Kidney epithelial cell (primary cell): ENCODE measurements at regions not wholly inside any gene's neighbourhood (a gene's known extent, or its start where the extent isn't known, plus 50 kb on each side); places are given as distances from the start of the nearest gene placed in this dataset.

Source experiments
- DNase-seq: peaks from one replicate; pipeline ENCODE4 v3.0.0-alpha.2; 2010; ENCODE audit warnings: low read depth
- H3K27me3 ChIP-seq: 2 replicates; pipeline ENCODE4 v1.6.0; 2011; ENCODE audit warnings: low read length; ENCODE audit not compliant: control insufficient read depth, insufficient read depth
- H3K36me3 ChIP-seq: 2 replicates; pipeline ENCODE4 v1.5.1; 2011; ENCODE audit warnings: low read length; ENCODE audit not compliant: control insufficient read depth, insufficient read depth
- H3K4me3 ChIP-seq: 2 replicates; pipeline ENCODE4 v1.5.1; 2011; ENCODE audit warnings: low read depth, mild to moderate bottlenecking, control low read depth, low read length
- CTCF ChIP-seq: IDR thresholded peaks from 2 replicates; pipeline ENCODE4 v1.5.1; 2011; ENCODE audit warnings: mild to moderate bottlenecking, moderate library complexity, low read length, control low read depth, inconsistent platforms; ENCODE audit not compliant: insufficient read depth, poor library complexity, severe bottlenecking

DNA sequence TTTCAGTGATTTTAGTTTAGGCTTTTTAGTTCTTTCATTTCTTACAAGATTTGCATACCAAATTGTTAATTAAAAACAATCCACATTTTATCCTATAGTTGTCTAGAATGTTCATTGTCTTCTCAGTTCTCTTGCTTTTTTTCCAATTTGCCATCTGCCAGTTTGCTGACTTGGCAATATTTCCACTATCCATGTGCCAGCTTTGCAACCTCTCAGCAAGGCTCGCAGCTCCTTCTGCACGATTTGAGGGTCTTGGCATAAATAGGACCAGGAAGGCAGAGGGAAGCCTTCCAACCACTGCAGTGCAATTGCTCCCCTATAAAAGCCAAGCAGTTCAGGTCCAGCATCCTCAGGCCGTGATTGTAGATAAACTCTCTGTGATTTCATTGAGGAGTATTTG is 306.8 kb upstream of the FMN2 start:
- no peaks in the 10 kb centered on the region for H3K27me3 ChIP-seq
- no peak for DNase-seq
- H3K36me3 ChIP-seq: no peaks in the 10 kb centered on the region
- H3K4me3 ChIP-seq: no peak overlapping the region
- TF ChIP-seq CTCF: no peak

DNA sequence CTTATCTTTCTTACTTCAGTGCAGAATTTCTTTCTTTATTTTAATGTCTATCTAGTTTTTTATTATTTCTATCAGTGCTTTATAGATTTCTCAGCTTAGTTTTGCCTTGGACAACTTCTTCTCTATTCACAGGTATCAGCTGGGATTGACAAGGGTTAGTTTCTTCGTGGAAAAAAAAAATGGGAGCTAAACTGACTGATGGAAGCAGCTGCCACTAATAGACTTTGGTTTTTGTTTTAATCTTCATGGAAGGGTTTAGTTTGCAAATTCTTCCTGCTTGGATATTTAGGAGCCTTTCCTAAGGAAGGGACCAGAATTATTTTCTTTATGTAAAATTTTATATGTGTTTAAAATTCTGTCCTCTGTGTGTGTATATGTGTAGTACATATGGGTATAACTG is 306.1 kb upstream of the FMN2 start:
- DNase-seq: no peak
- Histone ChIP-seq H3K4me3 (no peak overlapping the region), H3K36me3 (no peaks in the 10 kb centered on the region), H3K27me3 (no peaks in the 10 kb centered on the region)
- no peak for TF ChIP-seq CTCF

GRCh38 chr1:239786464-239786863 is 305.2 kb upstream of the FMN2 start:
- TF ChIP-seq CTCF: no peak
- H3K27me3 ChIP-seq: no peaks in the 10 kb centered on the region
- DNase-seq: no peak
- H3K36me3 ChIP-seq: no peaks in the 10 kb centered on the region
- no peak overlapping the region for H3K4me3 ChIP-seq

- no peak for DNase-seq
- TF ChIP-seq CTCF: no peak
- Histone ChIP-seq H3K4me3 (no peak overlapping the region), H3K27me3 (no peaks in the 10 kb centered on the region), H3K36me3 (no peaks in the 10 kb centered on the region)
These were observed 299.5 kb upstream of the FMN2 start for GRCh38 chr1:239792157-239792556.

DNA sequence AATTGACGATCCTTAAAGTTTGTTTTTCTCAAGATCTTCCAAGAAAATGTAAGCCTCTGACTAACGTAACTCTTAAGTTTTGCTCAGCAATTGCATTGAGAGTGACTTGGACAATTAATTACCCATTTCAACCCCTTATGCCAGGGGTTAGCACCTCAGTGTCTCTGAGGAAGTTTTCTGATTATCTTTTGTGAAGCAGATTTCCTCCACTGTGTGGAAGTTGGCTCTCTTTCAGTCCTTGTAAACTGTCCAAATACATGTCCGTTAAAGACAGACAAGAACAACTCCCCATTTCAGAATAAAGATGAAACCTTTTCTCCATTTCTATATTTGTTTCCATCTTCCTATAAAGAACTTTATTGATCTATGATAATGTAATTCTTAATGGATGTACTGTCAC is 296.4 kb upstream of the FMN2 start:
- no peaks in the 10 kb centered on the region for H3K27me3 ChIP-seq
- no peak for DNase-seq
- no peak for TF ChIP-seq CTCF
- no peak overlapping the region for H3K4me3 ChIP-seq
- H3K36me3 ChIP-seq: no peaks in the 10 kb centered on the region

DNA sequence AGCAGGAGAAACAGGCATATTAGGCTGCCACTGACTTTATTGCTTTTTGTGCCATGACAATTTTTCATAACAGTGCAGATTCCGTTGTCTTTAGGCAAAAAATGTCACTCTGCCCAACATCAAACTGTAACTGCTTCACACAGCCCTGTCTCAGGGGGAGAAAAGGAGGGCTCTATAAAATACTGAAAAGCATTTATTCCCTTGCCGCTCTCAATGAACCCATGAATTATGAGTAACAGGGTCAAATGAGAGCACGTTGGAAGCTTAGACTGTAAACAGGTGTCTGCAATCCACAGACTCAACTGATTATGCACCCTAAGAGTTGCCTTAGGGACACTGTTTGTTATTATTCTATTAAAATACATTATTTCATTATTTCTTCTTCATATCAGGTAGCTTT is 292.1 kb upstream of the FMN2 start:
- DNase-seq: no peak
- no peak overlapping the region for H3K4me3 ChIP-seq
- no peaks in the 10 kb centered on the region for H3K27me3 ChIP-seq
- H3K36me3 ChIP-seq: no peaks in the 10 kb centered on the region
- no peak for TF ChIP-seq CTCF
